PC-9 (cell line): ENCODE measurements at regions not wholly inside any gene's neighbourhood (a gene's known extent, or its start where the extent isn't known, plus 50 kb on each side); places are given as distances from the start of the nearest gene placed in this dataset.
"Not testable (repeated sequence)": the region's sequence is repeated elsewhere in the genome, so short reads cannot be mapped to it uniquely, and the experiment has no call there.

Experiments
- BruUV-seq: library from RNA; stranded (reverse); fragments of 400-500 nt; replicated peaks from 2 replicates; lab custom pipeline; 2021; lab: Mats Ljungman, UMichigan
- CTCF ChIA-PET: fragments of 300-600 bp; sonication (Branson Sonifier 250); formaldehyde crosslinking; loops from one replicate; lab custom pipeline; 2022; ENCODE audit warnings: antibody characterized with exemption; lab: Charles Lee
- POLR2A ChIA-PET: fragments of 300-600 bp; sonication (Branson Sonifier 250); formaldehyde crosslinking; loops from one replicate; lab custom pipeline; 2022; ENCODE audit warnings: antibody characterized with exemption; ENCODE audit not compliant: unreplicated experiment; lab: Charles Lee
- DNase-seq, 2 experiments: peaks; one replicate each; pipeline versions ENCODE4 v3.0.0 to v3.0.0-alpha.2; 2015 to 2022; ENCODE audit warnings: mixed read lengths in 1 of 2
- H2AFZ ChIP-seq: fragments of 200-600 bp; sonication (generic); 2 replicates; pipeline ENCODE4 v1.8.1; 2017; ENCODE audit warnings: antibody characterized with exemption
- H3F3A ChIP-seq: fragments of 200-600 bp; sonication (generic); 2 replicates; pipeline ENCODE4 v1.8.1; 2017; ENCODE audit warnings: antibody characterized with exemption, mild to moderate bottlenecking, low read depth; ENCODE audit not compliant: insufficient read depth
- H3K27ac ChIP-seq: fragments of 200-600 bp; sonication (generic); 2 replicates; pipeline ENCODE4 v1.6.1; 2016; ENCODE audit warnings: mixed run types
- H3K27me3 ChIP-seq: fragments of 200-600 bp; sonication (generic); 2 replicates; pipeline ENCODE4 v1.6.1; 2016; ENCODE audit warnings: low read depth, mixed run types; ENCODE audit not compliant: insufficient read depth
- H3K36me3 ChIP-seq: fragments of 200-600 bp; sonication (generic); 2 replicates; pipeline ENCODE4 v1.6.1; 2016; ENCODE audit warnings: low read depth, mixed run types
- H3K4me1 ChIP-seq: fragments of 200-600 bp; sonication (generic); replicated peaks from 2 replicates; pipeline ENCODE4 v1.6.1; 2016; ENCODE audit warnings: mixed run types; ENCODE audit not compliant: insufficient read depth
- H3K4me2 ChIP-seq: fragments of 200-600 bp; sonication (generic); 2 replicates; pipeline ENCODE4 v1.6.1; 2017; ENCODE audit warnings: mixed run types
- H3K4me3 ChIP-seq: fragments of 200-600 bp; sonication (generic); 2 replicates; pipeline ENCODE4 v1.6.1; 2016; ENCODE audit warnings: mixed run types
- H3K79me2 ChIP-seq: fragments of 200-600 bp; sonication (generic); 2 replicates; pipeline ENCODE4 v1.6.1; 2017; ENCODE audit warnings: low read depth, mixed run types
- H3K9me2 ChIP-seq: fragments of 200-600 bp; sonication (generic); 2 replicates; pipeline ENCODE4 v1.8.1; 2017; ENCODE audit warnings: mild to moderate bottlenecking; ENCODE audit not compliant: insufficient read depth
- H3K9me3 ChIP-seq: fragments of 200-600 bp; sonication (generic); 2 replicates; pipeline ENCODE4 v1.8.1; 2016; ENCODE audit warnings: low read depth; ENCODE audit not compliant: insufficient read depth
- H4K20me1 ChIP-seq: fragments of 200-600 bp; sonication (generic); 2 replicates; pipeline ENCODE4 v1.8.1; 2017; ENCODE audit not compliant: insufficient read depth
- CTCF ChIP-seq: fragments of 200-600 bp; sonication (generic); conservative IDR thresholded peaks from 2 replicates; pipeline ENCODE4 v1.6.1; 2017; ENCODE audit warnings: mixed run types, antibody characterized with exemption, mild to moderate bottlenecking, moderate library complexity
- EZH2 ChIP-seq: fragments of 200-600 bp; sonication (generic); IDR thresholded peaks from 2 replicates; pipeline ENCODE4 v1.8.0; 2017; ENCODE audit warnings: antibody characterized with exemption, low read depth
- intact Hi-C: fragments of 100-400 bp; cut with micrococcal nuclease; formaldehyde crosslinking; loops from one replicate; pipeline ENCODE4 v1.10.0; 2022; ENCODE audit not compliant: unreplicated experiment

- intact Hi-C loops, result no loop called here
- Histone ChIP-seq H3K4me2 (no peak overlapping the region), H3F3A (no peaks in the 10 kb centered on the region), H3K4me1 (no peaks in the 10 kb centered on the region), H3K79me2 (no peaks in the 10 kb centered on the region), H3K9me3 (no peaks in the 10 kb centered on the region), H3K36me3 (no peaks in the 10 kb centered on the region), H3K27me3 (no peaks in the 10 kb centered on the region), H3K27ac (no peak overlapping the region), H3K9me2 (no peaks in the 10 kb centered on the region), H2AFZ (no peak overlapping the region), H3K4me3 (no peak overlapping the region), H4K20me1 (no peaks in the 10 kb centered on the region)
- no peak for DNase-seq
- ChIA-PET POLR2A (no interaction called here), CTCF (no interaction called here)
- BruUV-seq, result no TSS peak
- no peak for TF ChIP-seq CTCF
- no peak for TF ChIP-seq EZH2
These were observed 422.2 kb upstream of the DEPDC1 start for GRCh38 chr1:68919075-68919474.

GRCh38 chr1:68923475-68924088 is 426.7 kb upstream of the DEPDC1 start:
- intact Hi-C loops, H3K9me3 ChIP-seq, H3K27ac ChIP-seq, H3K4me1 ChIP-seq, H3F3A ChIP-seq, H3K79me2 ChIP-seq, H3K9me2 ChIP-seq, H4K20me1 ChIP-seq, CTCF ChIA-PET, H3K36me3 ChIP-seq, H3K27me3 ChIP-seq: not testable (repeated sequence)
- peak in 1 of 2 experiments; percentile 47 for DNase-seq
- POLR2A ChIA-PET, result interaction anchor here (0.5 to 0.6 kb wide), 2 partner anchors 192 to 323 kb away, joined by 3 read pairs; no protein-coding TSS in a partner anchor
- Histone ChIP-seq H3K4me2 (peak overlapping the region; percentile 70), H2AFZ (peak overlapping the region; percentile 79), H3K4me3 (peak overlapping the region; percentile 60; the same call in 1 of the 2 replicates)
- TSS peak; percentile 61 for BruUV-seq

GRCh38 chr1:68930101-68930500 is 433.2 kb upstream of the DEPDC1 start:
- no peak overlapping the region for H3K4me2 ChIP-seq
- no peaks in the 10 kb centered on the region for H3F3A ChIP-seq
- H3K4me1 ChIP-seq, result no peaks in the 10 kb centered on the region
- H2AFZ ChIP-seq, result no peak overlapping the region
- no peak for TF ChIP-seq CTCF
- TF ChIP-seq EZH2, result no peak
- no peaks in the 10 kb centered on the region for H4K20me1 ChIP-seq
- ChIA-PET POLR2A (no interaction called here), CTCF (no interaction called here)
- no TSS peak for BruUV-seq
- DNase-seq, result no peak
- H3K9me3 ChIP-seq, result no peaks in the 10 kb centered on the region
- no peaks in the 10 kb centered on the region for H3K27me3 ChIP-seq
- H3K9me2 ChIP-seq, result no peaks in the 10 kb centered on the region
- no peak overlapping the region for H3K4me3 ChIP-seq
- no peaks in the 10 kb centered on the region for H3K36me3 ChIP-seq
- H3K27ac ChIP-seq, result no peak overlapping the region
- H3K79me2 ChIP-seq, result no peaks in the 10 kb centered on the region
- intact Hi-C loops, result no loop called here

GRCh38 chr1:68936530-68936929 is 439.6 kb upstream of the DEPDC1 start:
- H4K20me1 ChIP-seq, result no peaks in the 10 kb centered on the region
- no peaks in the 10 kb centered on the region for H3K9me2 ChIP-seq
- TF ChIP-seq CTCF, result no peak
- TF ChIP-seq EZH2, result no peak
- no TSS peak for BruUV-seq
- no peaks in the 10 kb centered on the region for H3K36me3 ChIP-seq
- CTCF ChIA-PET, result no interaction called here
- intact Hi-C loops, result no loop called here
- H3K27me3 ChIP-seq, result no peaks in the 10 kb centered on the region
- H3K27ac ChIP-seq, result no peak overlapping the region
- no peaks in the 10 kb centered on the region for H3K9me3 ChIP-seq
- DNase-seq, result no peak
- no peak overlapping the region for H3K4me3 ChIP-seq
- POLR2A ChIA-PET, result interaction anchor here (0.6 kb wide), 1 partner anchor 28 kb away, joined by 3 read pairs; no protein-coding TSS in a partner anchor
- no peaks in the 10 kb centered on the region for H3F3A ChIP-seq
- no peak overlapping the region for H2AFZ ChIP-seq
- no peaks in the 10 kb centered on the region for H3K79me2 ChIP-seq
- no peaks in the 10 kb centered on the region for H3K4me1 ChIP-seq
- no peak overlapping the region for H3K4me2 ChIP-seq
